ENCODE measurements at regions not wholly inside any gene's neighbourhood (a gene's known extent, or its start where the extent isn't known, plus 50 kb on each side); places are given as distances from the start of the nearest gene placed in this dataset.

DNA sequence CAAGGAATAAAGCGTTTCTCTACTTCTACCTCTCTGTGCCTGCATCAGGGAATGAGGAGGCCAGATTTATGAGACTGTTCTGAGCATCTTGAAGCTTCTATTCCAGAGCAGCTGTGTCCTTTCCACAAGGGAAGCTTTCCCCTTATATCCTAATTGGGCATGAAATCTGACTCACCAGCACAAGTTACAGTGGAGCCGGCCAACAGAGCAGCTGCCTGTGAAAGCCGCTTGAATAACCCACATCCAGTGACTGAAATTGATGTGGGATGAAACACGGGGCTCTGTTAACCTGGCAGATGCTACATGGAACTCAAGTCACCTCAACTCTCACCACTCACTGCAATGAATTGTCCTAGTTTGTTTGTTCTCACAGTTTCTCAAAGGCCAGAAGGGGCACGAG lies 400.3 kb downstream of the TFAP2A start:
- no peaks in the 10 kb centered on the region for H3K79me2 ChIP-seq (ENCODE audit: insufficient read depth, low read length)
- FAIRE-seq (no peak), DNase-seq (ENCODE audit: low read depth) (peak; percentile 24)
- no peak overlapping the region for H3K9ac ChIP-seq (ENCODE audit: low read length)
- no peak overlapping the region for H3K27ac Mint-ChIP-seq (ENCODE audit: unreplicated experiment)
- no peak overlapping the region for H2AFZ ChIP-seq (ENCODE audit: low read depth, low read length)
- no peak overlapping the region for H3K4me3 Mint-ChIP-seq (ENCODE audit: unreplicated experiment)
- no peaks in the 10 kb centered on the region for H3K4me1 Mint-ChIP-seq (ENCODE audit: low read depth, unreplicated experiment)
- no peaks in the 10 kb centered on the region for H3K36me3 Mint-ChIP-seq (ENCODE audit: low read depth, unreplicated experiment)
- TF ChIP-seq CTCF (IDR thresholded peaks at IDR 0.05; ENCODE audit: insufficient read depth, low read depth, low read length), result no peak
- TF ChIP-seq EZH2 (IDR thresholded peaks at IDR 0.05; ENCODE audit: insufficient read depth, low read length), result no peak
- H3K27ac ChIP-seq (ENCODE audit: low read depth, low read length), result no peak overlapping the region
- no peaks in the 10 kb centered on the region for H3K27me3 ChIP-seq (ENCODE audit: insufficient read depth, low read length)
- H3K36me3 ChIP-seq (ENCODE audit: insufficient read depth, low read length), result no peaks in the 10 kb centered on the region
- no peaks in the 10 kb centered on the region for H3K27me3 Mint-ChIP-seq (ENCODE audit: low read depth, unreplicated experiment)
- no peak overlapping the region for H3K4me3 ChIP-seq (ENCODE audit: insufficient read depth, low read depth, low read length)
- no peak overlapping the region for H3K4me2 ChIP-seq (ENCODE audit: low read length)
- peaks cover 6% of the 10 kb centered on the region for H3K9me3 Mint-ChIP-seq (ENCODE audit: unreplicated experiment)
- peaks cover 6% of the 10 kb centered on the region for H3K9me3 ChIP-seq (ENCODE audit: insufficient read depth, low read depth, low read length)
- no peaks in the 10 kb centered on the region for H3K4me1 ChIP-seq (ENCODE audit: insufficient read depth, low read length)
- no peaks in the 10 kb centered on the region for H4K20me1 ChIP-seq (ENCODE audit: insufficient read depth, low read length)

- no peaks in the 10 kb centered on the region for H3K36me3 ChIP-seq (ENCODE audit: insufficient read depth, low read length)
- TF ChIP-seq EZH2 (IDR thresholded peaks at IDR 0.05; ENCODE audit: insufficient read depth, low read length) (no peak), CTCF (IDR thresholded peaks at IDR 0.05; ENCODE audit: insufficient read depth, low read depth, low read length) (no peak)
- Mint-ChIP-seq H3K4me3 (ENCODE audit: unreplicated experiment) (no peak overlapping the region), H3K27ac (ENCODE audit: unreplicated experiment) (no peak overlapping the region), H3K27me3 (ENCODE audit: low read depth, unreplicated experiment) (no peaks in the 10 kb centered on the region), H3K9me3 (ENCODE audit: unreplicated experiment) (no peaks in the 10 kb centered on the region), H3K4me1 (ENCODE audit: low read depth, unreplicated experiment) (no peaks in the 10 kb centered on the region), H3K36me3 (ENCODE audit: low read depth, unreplicated experiment) (no peaks in the 10 kb centered on the region)
- no peaks in the 10 kb centered on the region for H3K9me3 ChIP-seq (ENCODE audit: insufficient read depth, low read depth, low read length)
- DNase-seq (ENCODE audit: low read depth) (no peak), FAIRE-seq (no peak)
- no peaks in the 10 kb centered on the region for H3K4me1 ChIP-seq (ENCODE audit: insufficient read depth, low read length)
- H3K4me2 ChIP-seq (ENCODE audit: low read length), result no peak overlapping the region
- no peaks in the 10 kb centered on the region for H3K79me2 ChIP-seq (ENCODE audit: insufficient read depth, low read length)
- no peak overlapping the region for H3K27ac ChIP-seq (ENCODE audit: low read depth, low read length)
- H3K4me3 ChIP-seq (ENCODE audit: insufficient read depth, low read depth, low read length), result no peak overlapping the region
- no peak overlapping the region for H2AFZ ChIP-seq (ENCODE audit: low read depth, low read length)
- no peaks in the 10 kb centered on the region for H4K20me1 ChIP-seq (ENCODE audit: insufficient read depth, low read length)
- no peaks in the 10 kb centered on the region for H3K27me3 ChIP-seq (ENCODE audit: insufficient read depth, low read length)
- no peak overlapping the region for H3K9ac ChIP-seq (ENCODE audit: low read length)
These were observed 414.3 kb downstream of the TFAP2A start for GRCh38 chr6:10000551-10000950.

DNA sequence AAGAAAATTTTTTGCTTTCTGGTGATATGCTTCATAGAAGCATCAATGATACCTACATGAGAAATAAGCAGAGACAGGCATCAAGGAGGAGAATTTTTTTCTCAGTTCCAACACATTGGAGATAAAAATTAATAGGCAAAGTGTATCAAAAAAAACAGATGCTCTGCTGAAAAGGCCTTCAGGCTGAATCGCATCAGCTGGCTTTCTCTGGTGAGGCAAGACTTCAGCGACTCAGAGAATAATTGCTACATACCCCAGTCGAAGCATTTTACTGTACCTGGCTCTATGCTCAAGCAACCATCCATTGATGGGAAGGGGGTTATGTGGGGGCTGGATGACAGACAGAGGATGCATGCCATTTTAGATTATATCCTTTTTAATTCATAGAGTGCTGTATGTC lies 415.1 kb downstream of the TFAP2A start:
- Histone ChIP-seq H3K9me3 (ENCODE audit: insufficient read depth, low read depth, low read length) (no peaks in the 10 kb centered on the region), H3K4me3 (ENCODE audit: insufficient read depth, low read depth, low read length) (no peak overlapping the region), H3K9ac (ENCODE audit: low read length) (no peak overlapping the region), H3K4me2 (ENCODE audit: low read length) (no peak overlapping the region), H3K27me3 (ENCODE audit: insufficient read depth, low read length) (no peaks in the 10 kb centered on the region), H3K27ac (ENCODE audit: low read depth, low read length) (no peak overlapping the region), H3K79me2 (ENCODE audit: insufficient read depth, low read length) (no peaks in the 10 kb centered on the region), H3K4me1 (ENCODE audit: insufficient read depth, low read length) (no peaks in the 10 kb centered on the region), H4K20me1 (ENCODE audit: insufficient read depth, low read length) (no peaks in the 10 kb centered on the region), H2AFZ (ENCODE audit: low read depth, low read length) (no peak overlapping the region), H3K36me3 (ENCODE audit: insufficient read depth, low read length) (no peaks in the 10 kb centered on the region)
- Mint-ChIP-seq H3K27ac (ENCODE audit: unreplicated experiment) (no peak overlapping the region), H3K36me3 (ENCODE audit: low read depth, unreplicated experiment) (no peaks in the 10 kb centered on the region), H3K27me3 (ENCODE audit: low read depth, unreplicated experiment) (no peaks in the 10 kb centered on the region), H3K9me3 (ENCODE audit: unreplicated experiment) (no peaks in the 10 kb centered on the region), H3K4me3 (ENCODE audit: unreplicated experiment) (no peak overlapping the region), H3K4me1 (ENCODE audit: low read depth, unreplicated experiment) (no peaks in the 10 kb centered on the region)
- DNase-seq (ENCODE audit: low read depth) (no peak), FAIRE-seq (no peak)
- TF ChIP-seq EZH2 (IDR thresholded peaks at IDR 0.05; ENCODE audit: insufficient read depth, low read length) (no peak), CTCF (IDR thresholded peaks at IDR 0.05; ENCODE audit: insufficient read depth, low read depth, low read length) (no peak)
